ENCODE measurements at regions not wholly inside any gene's neighbourhood (a gene's known extent, or its start where the extent isn't known, plus 50 kb on each side); places are given as distances from the start of the nearest gene placed in this dataset.

- TF ChIP-seq POLR2A (IDR thresholded peaks at IDR 0.05; ENCODE audit: low read length): no peak
- no peak for TF ChIP-seq PBX3 (IDR thresholded peaks at IDR 0.05)
- no peak for TF ChIP-seq USF2 (IDR thresholded peaks at IDR 0.05)
- no peak for TF ChIP-seq CTCF (IDR thresholded peaks at IDR 0.05)
- no peak for TF ChIP-seq POLR2AphosphoS2 (conservative IDR thresholded peaks at IDR 0.05; ENCODE audit: low read length)
- TF ChIP-seq REST (IDR thresholded peaks at IDR 0.05): no peak
- no peak for TF ChIP-seq JUN (IDR thresholded peaks at IDR 0.05)
- no peak for TF ChIP-seq ZFP36 (IDR thresholded peaks at IDR 0.05; ENCODE audit: borderline replicate concordance, partially characterized antibody)
Measured at GRCh38 chr6:113493991-113494390, 363.2 kb upstream of the MARCKS start.

Data from A549 (cell line).